ENCODE measurements at regions not wholly inside any gene's neighbourhood (a gene's known extent, or its start where the extent isn't known, plus 50 kb on each side); places are given as distances from the start of the nearest gene placed in this dataset.

GRCh38 chr13:105177265-105177900 lies 1358.1 kb downstream of the EFNB2 start:
- no peak overlapping the region for H3K4me3 ChIP-seq (ENCODE audit: low read depth, low read length)
- in situ Hi-C loops (cut with HindIII; ENCODE audit: low sequenced_read_pairs), result no loop called here
- DNase-seq (ENCODE audit: low read depth, low spot score), result no peak
- no peak for TF ChIP-seq CTCF (IDR thresholded peaks at IDR 0.05; ENCODE audit: low read depth, low read length)

GRCh38 chr13:105170438-105170837 lies 1365.0 kb downstream of the EFNB2 start:
- no peak for DNase-seq (ENCODE audit: low read depth, low spot score)
- no peak for TF ChIP-seq CTCF (IDR thresholded peaks at IDR 0.05; ENCODE audit: low read depth, low read length)
- in situ Hi-C loops (cut with HindIII; ENCODE audit: low sequenced_read_pairs), result no loop called here
- no peak overlapping the region for H3K4me3 ChIP-seq (ENCODE audit: low read depth, low read length)

DNA sequence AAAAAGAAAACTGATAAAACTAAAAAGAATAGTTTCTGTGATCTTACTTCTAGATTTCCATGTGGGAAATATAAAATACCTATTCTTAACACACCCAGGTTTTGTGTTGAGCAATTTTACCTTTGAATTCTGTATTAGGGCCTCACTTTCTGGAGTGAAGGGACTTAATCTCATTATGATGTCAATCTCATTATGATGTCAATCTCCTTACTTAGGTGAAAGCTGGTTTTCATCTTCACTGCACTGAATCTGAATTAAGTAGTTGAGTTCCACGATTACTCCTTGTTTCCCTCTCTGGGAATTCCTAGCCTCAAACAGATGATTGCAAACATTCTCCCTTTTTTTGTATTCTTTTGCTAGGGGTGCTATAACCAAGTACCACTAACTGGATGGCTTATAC lies 1367.2 kb downstream of the EFNB2 start:
- TF ChIP-seq CTCF (IDR thresholded peaks at IDR 0.05; ENCODE audit: low read depth, low read length), result no peak
- DNase-seq (ENCODE audit: low read depth, low spot score), result no peak
- in situ Hi-C loops (cut with HindIII; ENCODE audit: low sequenced_read_pairs), result no loop called here
- H3K4me3 ChIP-seq (ENCODE audit: low read depth, low read length), result no peak overlapping the region

DNA sequence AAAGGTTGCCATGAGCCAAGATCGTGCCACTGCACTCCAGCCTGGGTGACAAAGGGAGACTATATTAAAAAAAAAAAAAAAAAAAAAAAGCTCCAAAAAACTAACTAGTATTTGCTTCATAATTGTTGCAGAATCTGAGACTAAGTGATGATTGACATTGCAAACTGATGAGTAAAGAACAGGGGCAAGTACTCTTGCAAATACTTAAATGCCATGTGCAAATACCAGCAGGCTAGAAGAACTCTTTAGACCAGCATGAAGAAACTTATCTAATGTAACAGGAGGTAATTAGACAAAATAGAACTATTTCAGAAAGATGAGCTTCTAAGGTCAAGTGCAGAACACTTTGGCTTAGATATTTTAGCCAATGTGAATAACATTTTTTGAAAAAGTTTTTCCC lies 1368.1 kb downstream of the EFNB2 start:
- no peak for TF ChIP-seq CTCF (IDR thresholded peaks at IDR 0.05; ENCODE audit: low read depth, low read length)
- in situ Hi-C loops (cut with HindIII; ENCODE audit: low sequenced_read_pairs), result no loop called here
- DNase-seq (ENCODE audit: low read depth, low spot score), result no peak
- H3K4me3 ChIP-seq (ENCODE audit: low read depth, low read length), result no peak overlapping the region

- no peak for DNase-seq (ENCODE audit: low read depth, low spot score)
- TF ChIP-seq CTCF (IDR thresholded peaks at IDR 0.05; ENCODE audit: low read depth, low read length), result no peak
- H3K4me3 ChIP-seq (ENCODE audit: low read depth, low read length), result no peak overlapping the region
- in situ Hi-C loops (cut with HindIII; ENCODE audit: low sequenced_read_pairs), result no loop called here
These were observed 1369.9 kb downstream of the EFNB2 start for GRCh38 chr13:105165449-105166125.

- in situ Hi-C loops (cut with HindIII; ENCODE audit: low sequenced_read_pairs), result no loop called here
- H3K4me3 ChIP-seq (ENCODE audit: low read depth, low read length), result no peak overlapping the region
- no peak for TF ChIP-seq CTCF (IDR thresholded peaks at IDR 0.05; ENCODE audit: low read depth, low read length)
These were observed 1375.6 kb downstream of the EFNB2 start for GRCh38 chr13:105159841-105160240.

More at GRCh38 chr13:105159841-105160240, 1375.6 kb downstream of the EFNB2 start:
- DNase-seq (ENCODE audit: low read depth, low spot score), result no peak

Measured in astrocyte of the spinal cord (primary cell).